ENCODE measurements at regions not wholly inside any gene's neighbourhood (a gene's known extent, or its start where the extent isn't known, plus 50 kb on each side); places are given as distances from the start of the nearest gene placed in this dataset.

DNA sequence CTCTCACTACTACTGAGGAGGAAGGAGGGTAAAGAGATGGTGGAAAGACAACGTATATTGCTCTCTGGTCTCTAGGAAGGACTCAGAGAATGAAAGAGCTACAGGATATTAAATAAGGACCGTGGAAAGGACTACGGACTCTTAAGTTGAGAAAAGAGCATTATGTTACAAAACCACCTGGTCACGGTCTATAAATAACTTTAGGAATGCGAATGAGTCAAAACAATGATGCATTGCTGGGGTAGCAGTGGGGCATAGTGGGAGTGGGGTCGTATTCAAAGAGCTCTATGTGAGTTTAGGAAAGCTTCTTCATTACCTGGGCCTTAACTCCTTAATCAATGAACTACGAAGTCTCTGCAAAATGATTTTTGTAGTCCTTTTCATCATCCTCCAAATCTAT, 295.7 kb upstream of the SOX14 start:
- no peak for DNase-seq
- Histone ChIP-seq H3K27ac (no peak overlapping the region), H3K27me3 (no peaks in the 10 kb centered on the region), H3K9me3 (no peaks in the 10 kb centered on the region), H3K36me3 (ENCODE audit: low read depth, missing control alignments) (no peaks in the 10 kb centered on the region), H3K4me3 (no peak overlapping the region), H3K4me1 (no peaks in the 10 kb centered on the region)
- WGBS, 2 donors, result 34 to 39% methylated on average over 7 of the region's 7 CpGs
- intact Hi-C loops (cut with DNase I; ENCODE audit: low total_unique reads), result no loop called here
- no peak for TF ChIP-seq POLR2A (IDR thresholded peaks at IDR 0.05)
- TF ChIP-seq, protein P1, sequence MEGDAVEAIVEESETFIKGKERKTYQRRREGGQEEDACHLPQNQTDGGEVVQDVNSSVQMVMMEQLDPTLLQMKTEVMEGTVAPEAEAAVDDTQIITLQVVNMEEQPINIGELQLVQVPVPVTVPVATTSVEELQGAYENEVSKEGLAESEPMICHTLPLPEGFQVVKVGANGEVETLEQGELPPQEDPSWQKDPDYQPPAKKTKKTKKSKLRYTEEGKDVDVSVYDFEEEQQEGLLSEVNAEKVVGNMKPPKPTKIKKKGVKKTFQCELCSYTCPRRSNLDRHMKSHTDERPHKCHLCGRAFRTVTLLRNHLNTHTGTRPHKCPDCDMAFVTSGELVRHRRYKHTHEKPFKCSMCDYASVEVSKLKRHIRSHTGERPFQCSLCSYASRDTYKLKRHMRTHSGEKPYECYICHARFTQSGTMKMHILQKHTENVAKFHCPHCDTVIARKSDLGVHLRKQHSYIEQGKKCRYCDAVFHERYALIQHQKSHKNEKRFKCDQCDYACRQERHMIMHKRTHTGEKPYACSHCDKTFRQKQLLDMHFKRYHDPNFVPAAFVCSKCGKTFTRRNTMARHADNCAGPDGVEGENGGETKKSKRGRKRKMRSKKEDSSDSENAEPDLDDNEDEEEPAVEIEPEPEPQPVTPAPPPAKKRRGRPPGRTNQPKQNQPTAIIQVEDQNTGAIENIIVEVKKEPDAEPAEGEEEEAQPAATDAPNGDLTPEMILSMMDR (IDR thresholded peaks at IDR 0.05), result no peak

DNA sequence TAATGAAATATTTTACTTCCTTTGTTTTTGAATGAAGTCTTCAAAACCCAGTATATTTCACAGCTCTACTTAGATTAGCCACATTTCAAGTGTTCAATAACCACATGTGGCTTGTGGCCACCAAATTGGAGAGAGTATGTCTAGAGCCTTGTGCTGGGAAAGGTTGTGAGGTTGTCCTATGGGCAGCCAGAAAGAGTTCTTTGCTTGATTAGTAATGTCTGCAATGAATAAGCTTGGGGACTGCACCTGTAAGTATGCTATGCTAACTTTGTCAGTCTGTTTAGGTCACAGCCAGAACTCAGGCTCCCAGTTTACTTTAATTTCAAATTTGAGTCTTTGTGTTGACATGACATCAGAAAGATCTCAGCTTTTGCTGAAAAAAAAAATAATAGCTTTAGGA, 294.9 kb upstream of the SOX14 start:
- Histone ChIP-seq H3K9me3 (no peaks in the 10 kb centered on the region), H3K27ac (no peak overlapping the region), H3K4me1 (no peaks in the 10 kb centered on the region), H3K27me3 (no peaks in the 10 kb centered on the region), H3K4me3 (no peak overlapping the region), H3K36me3 (ENCODE audit: low read depth, missing control alignments) (no peaks in the 10 kb centered on the region)
- no peak for TF ChIP-seq POLR2A (IDR thresholded peaks at IDR 0.05)
- TF ChIP-seq, protein P1 (IDR thresholded peaks at IDR 0.05), result no peak
- intact Hi-C loops (cut with DNase I; ENCODE audit: low total_unique reads), result no loop called here
- no peak for DNase-seq

DNA sequence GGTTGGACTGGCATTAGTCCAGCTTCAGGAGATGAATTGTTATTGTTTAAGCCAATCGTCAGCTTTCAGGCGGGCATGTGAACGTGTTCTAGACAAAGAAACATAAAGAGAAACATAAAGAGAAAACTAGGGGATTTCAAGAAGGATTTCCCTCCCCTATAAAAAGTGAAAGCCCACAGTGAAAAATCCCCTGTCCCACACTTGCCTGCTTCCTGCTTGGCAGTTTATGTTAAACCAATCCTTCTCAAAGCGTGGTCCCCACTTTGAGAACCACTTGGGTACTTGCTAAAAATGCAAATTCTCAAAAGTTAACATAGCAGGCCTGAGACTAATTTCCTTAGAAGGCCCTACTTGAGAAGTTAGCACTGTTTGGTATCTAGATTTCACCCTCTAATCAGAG, 293.0 kb upstream of the SOX14 start:
- no peaks in the 10 kb centered on the region for H3K4me1 ChIP-seq
- H3K27me3 ChIP-seq, result no peaks in the 10 kb centered on the region
- H3K4me3 ChIP-seq, result no peak overlapping the region
- TF ChIP-seq, protein P1 (IDR thresholded peaks at IDR 0.05), result no peak
- TF ChIP-seq POLR2A (IDR thresholded peaks at IDR 0.05), result no peak
- intact Hi-C loops (cut with DNase I; ENCODE audit: low total_unique reads), result no loop called here
- no peaks in the 10 kb centered on the region for H3K9me3 ChIP-seq
- no peaks in the 10 kb centered on the region for H3K36me3 ChIP-seq (ENCODE audit: low read depth, missing control alignments)
- 87 to 94% methylated on average over 4 of the region's 4 CpGs for WGBS, 2 donors
- H3K27ac ChIP-seq, result no peak overlapping the region
- no peak for DNase-seq

GRCh38 chr3:137471558-137472204, 292.4 kb upstream of the SOX14 start:
- TF ChIP-seq POLR2A (IDR thresholded peaks at IDR 0.05), result no peak
- TF ChIP-seq, protein P1 (IDR thresholded peaks at IDR 0.05), result no peak
- no peak for DNase-seq
- no peak overlapping the region for H3K4me3 ChIP-seq
- H3K4me1 ChIP-seq, result no peaks in the 10 kb centered on the region
- H3K27ac ChIP-seq, result no peak overlapping the region
- intact Hi-C loops (cut with DNase I; ENCODE audit: low total_unique reads), result no loop called here
- H3K27me3 ChIP-seq, result no peaks in the 10 kb centered on the region
- WGBS, 2 donors, result 60 to 62% methylated on average over 5 of the region's 5 CpGs
- no peaks in the 10 kb centered on the region for H3K9me3 ChIP-seq
- H3K36me3 ChIP-seq (ENCODE audit: low read depth, missing control alignments), result no peaks in the 10 kb centered on the region

- H3K4me3 ChIP-seq, result no peak overlapping the region
- H3K27ac ChIP-seq, result no peak overlapping the region
- no peak for TF ChIP-seq POLR2A (IDR thresholded peaks at IDR 0.05)
- TF ChIP-seq, protein P1 (IDR thresholded peaks at IDR 0.05), result no peak
- H3K4me1 ChIP-seq, result no peaks in the 10 kb centered on the region
- no peaks in the 10 kb centered on the region for H3K27me3 ChIP-seq
- H3K36me3 ChIP-seq (ENCODE audit: low read depth, missing control alignments), result no peaks in the 10 kb centered on the region
- intact Hi-C loops (cut with DNase I; ENCODE audit: low total_unique reads), result no loop called here
- WGBS, 2 donors, result 34 to 52% methylated on average over 6 of the region's 6 CpGs
- no peaks in the 10 kb centered on the region for H3K9me3 ChIP-seq
- no peak for DNase-seq
Measured at GRCh38 chr3:137477614-137478013, 286.5 kb upstream of the SOX14 start.
